ENCODE measurements at regions not wholly inside any gene's neighbourhood (a gene's known extent, or its start where the extent isn't known, plus 50 kb on each side); places are given as distances from the start of the nearest gene placed in this dataset.
"Not testable (repeated sequence)": the region's sequence is repeated elsewhere in the genome, so short reads cannot be mapped to it uniquely, and the experiment has no call there.

DNA sequence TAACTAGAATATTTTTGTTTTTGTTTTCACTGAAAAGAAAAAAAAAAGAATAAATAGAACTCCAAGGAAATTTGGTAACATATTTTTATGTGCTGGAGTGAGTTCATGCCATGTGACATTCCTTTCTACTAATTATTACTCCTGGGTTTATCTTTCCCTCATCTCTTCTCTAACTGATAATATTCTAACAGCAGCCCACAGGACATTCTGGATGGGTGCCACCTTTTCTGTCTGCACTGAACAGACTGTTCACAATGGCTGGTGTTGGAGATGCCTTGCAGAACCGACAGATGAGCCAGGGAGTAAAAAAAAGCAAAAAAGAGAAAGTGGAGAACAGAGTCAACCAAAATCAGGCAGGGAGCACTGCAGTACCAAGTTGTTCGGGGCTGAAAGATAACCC, 151.3 kb downstream of the OR4M2 start:
- Histone ChIP-seq H3K9me3 (ENCODE audit: control insufficient read depth, insufficient read depth, low read depth, low read length) (peaks cover 55% of the 10 kb centered on the region; the same call in 1 of the 2 replicates), H3K4me1 (ENCODE audit: control insufficient read depth, insufficient read depth, low read length) (no peaks in the 10 kb centered on the region), H3K36me3 (ENCODE audit: control insufficient read depth, insufficient read depth, low read length) (no peaks in the 10 kb centered on the region), H3K9ac (ENCODE audit: low read length) (no peak overlapping the region), H3K4me3 (ENCODE audit: low read depth, low read length) (no peak overlapping the region), H3K27ac (ENCODE audit: low read depth, low read length) (no peak overlapping the region), H3K27me3 (ENCODE audit: control insufficient read depth, insufficient read depth, low read length) (no peaks in the 10 kb centered on the region)

DNA sequence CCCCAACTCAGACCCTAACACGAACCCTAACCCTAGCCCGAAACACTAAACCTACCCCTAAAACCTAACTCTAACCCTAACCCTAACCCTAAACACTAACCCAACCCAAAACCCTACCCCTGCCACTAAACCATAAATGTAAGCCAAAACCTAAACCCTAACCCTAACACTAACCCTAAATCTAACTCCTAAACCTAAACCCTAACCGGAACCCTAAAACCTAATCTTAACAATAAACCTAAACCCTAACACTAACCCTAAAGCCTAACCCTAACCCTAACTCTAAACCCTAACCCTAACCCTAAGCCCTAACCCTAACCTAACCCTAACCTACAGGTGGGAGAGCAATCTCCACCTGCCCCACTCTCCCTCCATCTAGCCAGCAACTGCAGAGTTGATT, 152.3 kb downstream of the OR4M2 start:
- Histone ChIP-seq H3K36me3 (ENCODE audit: control insufficient read depth, insufficient read depth, low read length) (no peaks in the 10 kb centered on the region), H3K9me3 (ENCODE audit: control insufficient read depth, insufficient read depth, low read depth, low read length) (peaks cover 50% of the 10 kb centered on the region; the same call in 1 of the 2 replicates), H3K4me1 (ENCODE audit: control insufficient read depth, insufficient read depth, low read length) (no peaks in the 10 kb centered on the region), H3K27ac (ENCODE audit: low read depth, low read length) (no peak overlapping the region), H3K4me3 (ENCODE audit: low read depth, low read length) (no peak overlapping the region), H3K27me3 (ENCODE audit: control insufficient read depth, insufficient read depth, low read length) (no peaks in the 10 kb centered on the region), H3K9ac (ENCODE audit: low read length) (no peak overlapping the region)

DNA sequence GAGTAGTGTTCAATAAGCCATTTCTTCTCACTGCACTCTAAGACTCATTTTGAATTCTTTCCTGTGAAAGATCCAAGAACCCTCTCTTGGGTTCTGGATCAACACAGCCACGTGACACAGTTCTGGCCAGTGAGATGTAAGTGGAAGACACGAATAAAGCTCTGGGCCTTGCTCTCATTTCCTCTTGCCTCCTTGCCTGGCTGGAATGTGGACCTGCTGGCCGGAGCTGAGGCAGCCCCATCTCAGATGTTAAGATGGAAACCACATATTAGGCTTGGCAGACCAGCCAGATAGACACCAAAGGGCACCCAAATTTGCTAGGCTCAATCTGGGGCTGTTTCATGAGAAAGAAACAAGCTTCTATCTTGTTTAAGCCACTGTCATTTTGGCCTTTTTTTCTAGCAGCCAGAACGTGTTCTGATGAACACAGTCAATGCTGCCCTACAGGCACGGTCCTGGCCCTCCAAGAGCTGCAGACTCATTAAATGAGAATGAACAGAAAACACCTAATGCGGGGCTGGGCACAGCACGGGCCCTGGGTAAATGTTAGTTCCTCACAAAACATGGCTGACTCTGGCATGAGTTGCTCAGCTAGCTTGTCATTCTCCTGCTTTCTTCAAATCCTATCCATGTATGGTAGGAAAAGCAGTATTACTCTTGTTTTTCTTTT, 155.1 kb downstream of the OR4M2 start:
- not testable (repeated sequence) for H3K27me3 ChIP-seq (ENCODE audit: control insufficient read depth, insufficient read depth, low read length); H3K4me3 ChIP-seq (ENCODE audit: low read depth, low read length); H3K4me1 ChIP-seq (ENCODE audit: control insufficient read depth, insufficient read depth, low read length); H3K27ac ChIP-seq (ENCODE audit: low read depth, low read length); H3K9ac ChIP-seq (ENCODE audit: low read length); H3K36me3 ChIP-seq (ENCODE audit: control insufficient read depth, insufficient read depth, low read length)
- peaks cover 44% of the 10 kb centered on the region; the same call in 1 of the 2 replicates for H3K9me3 ChIP-seq (ENCODE audit: control insufficient read depth, insufficient read depth, low read depth, low read length)

DNA sequence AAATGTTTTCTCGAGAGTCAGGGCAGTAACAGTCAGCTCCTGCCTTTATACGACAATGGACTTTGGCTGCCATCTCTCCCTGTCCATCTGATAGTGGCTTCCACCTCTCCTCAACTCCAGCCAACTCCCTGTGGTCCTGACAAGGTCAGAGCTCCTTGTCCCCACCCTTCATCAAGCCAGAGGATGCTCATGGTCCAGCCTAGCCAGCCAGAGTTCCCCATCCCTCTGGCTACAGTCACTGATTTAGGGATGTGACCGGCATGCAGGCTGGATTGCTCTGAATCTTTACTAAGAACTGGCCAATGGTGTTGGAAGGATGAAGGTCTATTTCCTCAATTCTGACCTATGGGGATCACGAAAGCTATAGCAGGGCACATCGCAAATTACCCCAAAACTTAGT, 156.1 kb downstream of the OR4M2 start:
- Histone ChIP-seq H3K36me3 (ENCODE audit: control insufficient read depth, insufficient read depth, low read length) (no peaks in the 10 kb centered on the region), H3K9ac (ENCODE audit: low read length) (no peak overlapping the region), H3K4me1 (ENCODE audit: control insufficient read depth, insufficient read depth, low read length) (no peaks in the 10 kb centered on the region), H3K9me3 (ENCODE audit: control insufficient read depth, insufficient read depth, low read depth, low read length) (peaks cover 49% of the 10 kb centered on the region; the same call in 1 of the 2 replicates), H3K4me3 (ENCODE audit: low read depth, low read length) (no peak overlapping the region), H3K27ac (ENCODE audit: low read depth, low read length) (no peak overlapping the region), H3K27me3 (ENCODE audit: control insufficient read depth, insufficient read depth, low read length) (no peaks in the 10 kb centered on the region)

DNA sequence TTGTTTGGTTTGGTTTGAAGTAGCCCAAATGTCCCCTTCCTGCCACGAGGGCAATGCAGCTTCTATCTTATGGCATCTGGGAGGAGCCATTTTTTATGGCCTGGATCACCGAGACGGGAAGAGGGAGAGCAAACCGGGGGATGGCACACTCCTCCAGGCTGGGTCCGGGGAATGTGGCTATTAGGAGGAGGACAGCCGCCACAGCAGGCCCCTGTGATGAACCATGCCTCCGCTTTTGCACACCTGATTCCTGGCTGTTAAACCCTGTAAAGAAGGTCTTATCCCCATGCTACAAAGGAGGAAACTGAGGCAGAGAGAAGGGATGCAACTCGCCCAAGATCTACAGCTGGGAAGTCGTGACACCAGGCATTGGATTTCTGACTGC, 157.6 kb downstream of the OR4M2 start:
- Histone ChIP-seq H3K4me3 (ENCODE audit: low read depth, low read length) (no peak overlapping the region; the same call in 1 of the 2 replicates), H3K27ac (ENCODE audit: low read depth, low read length) (no peak overlapping the region), H3K9me3 (ENCODE audit: control insufficient read depth, insufficient read depth, low read depth, low read length) (peaks cover 37% of the 10 kb centered on the region; the same call in 1 of the 2 replicates), H3K27me3 (ENCODE audit: control insufficient read depth, insufficient read depth, low read length) (no peaks in the 10 kb centered on the region), H3K4me1 (ENCODE audit: control insufficient read depth, insufficient read depth, low read length) (no peaks in the 10 kb centered on the region), H3K9ac (ENCODE audit: low read length) (no peak overlapping the region), H3K36me3 (ENCODE audit: control insufficient read depth, insufficient read depth, low read length) (no peaks in the 10 kb centered on the region)

DNA sequence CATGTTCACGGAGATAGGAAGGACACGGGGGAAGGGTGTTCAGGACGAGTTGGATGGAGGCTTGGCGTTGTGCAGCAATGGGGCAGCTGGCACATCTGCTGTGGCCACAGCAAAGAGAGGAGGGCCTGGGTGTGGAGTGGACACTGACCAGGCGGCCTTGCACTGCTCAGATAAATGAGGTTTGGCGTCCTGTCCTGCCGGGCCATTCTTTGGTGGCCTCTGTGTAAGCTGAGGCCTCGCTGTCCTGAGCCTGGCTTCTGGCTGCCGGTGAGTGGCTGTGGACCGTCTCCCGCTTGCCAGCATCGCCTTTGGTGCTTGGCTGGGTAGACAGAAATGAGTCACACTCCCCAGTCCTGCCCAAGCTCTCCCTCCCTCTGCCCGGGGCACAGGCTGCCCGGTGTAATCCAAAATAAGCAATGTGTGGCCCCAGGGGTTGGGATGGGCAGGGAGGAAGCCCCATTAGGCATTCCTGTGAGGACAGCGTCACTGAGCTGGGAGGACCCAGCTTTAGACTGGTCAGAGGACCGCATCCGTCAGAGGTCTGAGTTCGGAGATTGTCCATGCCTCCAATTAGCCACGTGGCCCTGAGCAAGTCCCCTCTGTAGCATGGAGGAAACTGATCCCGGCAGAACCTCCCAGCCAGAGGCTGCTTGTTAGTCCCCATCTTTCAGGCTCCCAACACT, 158.1 kb downstream of the OR4M2 start:
- H3K4me3 ChIP-seq (ENCODE audit: low read depth, low read length); H3K4me1 ChIP-seq (ENCODE audit: control insufficient read depth, insufficient read depth, low read length); H3K27ac ChIP-seq (ENCODE audit: low read depth, low read length); H3K9ac ChIP-seq (ENCODE audit: low read length); H3K36me3 ChIP-seq (ENCODE audit: control insufficient read depth, insufficient read depth, low read length); H3K27me3 ChIP-seq (ENCODE audit: control insufficient read depth, insufficient read depth, low read length): not testable (repeated sequence)
- peaks cover 41% of the 10 kb centered on the region; the same call in 1 of the 2 replicates for H3K9me3 ChIP-seq (ENCODE audit: control insufficient read depth, insufficient read depth, low read depth, low read length)

DNA sequence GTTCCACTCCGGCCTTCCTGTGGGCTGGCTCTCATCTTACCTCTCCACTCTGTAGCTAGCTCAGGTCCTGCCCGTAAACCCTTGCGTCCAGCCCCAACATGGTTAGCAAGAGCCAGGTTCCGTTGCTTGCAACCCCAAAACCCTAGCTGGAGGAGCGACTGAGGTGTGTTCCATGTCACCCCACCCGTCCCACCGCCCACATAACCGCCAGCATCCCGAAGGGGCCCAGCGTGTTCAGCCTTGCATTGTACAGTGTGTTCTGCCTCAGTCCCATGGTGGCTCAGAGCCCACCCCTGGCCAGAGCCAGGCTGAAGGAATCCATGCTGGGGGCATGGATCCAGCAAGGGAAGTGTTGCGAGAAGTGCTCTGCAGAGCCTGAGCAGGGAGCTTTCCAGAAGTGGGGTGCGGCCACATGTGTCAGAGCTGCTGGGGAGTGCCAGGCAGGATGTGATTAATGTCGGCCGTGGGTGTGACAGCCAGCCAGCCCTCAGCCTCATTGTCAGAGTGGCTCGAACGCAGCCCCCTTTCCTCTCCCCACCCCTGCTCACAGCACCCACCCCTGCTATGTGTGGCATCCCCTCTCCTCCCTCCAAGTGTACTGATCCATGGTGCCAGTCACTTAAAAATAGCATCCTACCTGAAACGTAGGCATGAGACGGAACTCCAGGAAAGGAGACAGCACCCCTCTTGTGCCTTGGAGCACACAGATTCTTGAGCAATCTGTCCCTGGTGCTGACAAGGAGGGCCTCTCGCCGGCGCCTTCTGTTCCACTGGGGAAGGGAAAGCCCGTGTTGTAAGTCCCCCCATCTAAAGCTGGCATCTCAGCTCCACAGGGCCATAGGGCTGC, 158.9 kb downstream of the OR4M2 start:
- H3K27me3 ChIP-seq (ENCODE audit: control insufficient read depth, insufficient read depth, low read length); H3K9ac ChIP-seq (ENCODE audit: low read length); H3K27ac ChIP-seq (ENCODE audit: low read depth, low read length); H3K36me3 ChIP-seq (ENCODE audit: control insufficient read depth, insufficient read depth, low read length); H3K4me1 ChIP-seq (ENCODE audit: control insufficient read depth, insufficient read depth, low read length); H3K4me3 ChIP-seq (ENCODE audit: low read depth, low read length): not testable (repeated sequence)
- H3K9me3 ChIP-seq (ENCODE audit: control insufficient read depth, insufficient read depth, low read depth, low read length) = peaks cover 48% of the 10 kb centered on the region; the same call in 1 of the 2 replicates

DNA sequence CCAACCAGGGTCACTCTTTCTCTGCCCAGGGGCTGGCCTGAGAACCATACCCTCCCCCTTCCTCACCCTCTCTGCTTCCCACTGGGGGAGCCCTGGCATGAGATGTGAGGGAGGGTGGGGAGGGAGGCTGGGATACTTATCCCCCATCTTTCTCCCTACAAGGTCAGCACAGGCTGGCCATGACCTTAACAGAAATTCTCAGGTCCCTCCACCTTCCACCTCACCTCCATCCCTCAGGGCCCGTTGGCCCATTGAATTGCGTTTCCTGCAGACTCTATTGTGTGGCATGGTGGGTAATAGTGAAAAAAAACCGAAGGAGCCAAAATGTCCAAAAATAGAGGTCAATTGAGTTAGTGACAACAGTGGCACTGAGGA, 159.5 kb downstream of the OR4M2 start:
- Histone ChIP-seq H3K36me3 (ENCODE audit: control insufficient read depth, insufficient read depth, low read length) (no peaks in the 10 kb centered on the region), H3K4me1 (ENCODE audit: control insufficient read depth, insufficient read depth, low read length) (no peaks in the 10 kb centered on the region), H3K4me3 (ENCODE audit: low read depth, low read length) (no peak overlapping the region), H3K9ac (ENCODE audit: low read length) (no peak overlapping the region), H3K27me3 (ENCODE audit: control insufficient read depth, insufficient read depth, low read length) (no peaks in the 10 kb centered on the region), H3K27ac (ENCODE audit: low read depth, low read length) (no peak overlapping the region), H3K9me3 (ENCODE audit: control insufficient read depth, insufficient read depth, low read depth, low read length) (peaks cover 47% of the 10 kb centered on the region; the same call in 1 of the 2 replicates)

DNA sequence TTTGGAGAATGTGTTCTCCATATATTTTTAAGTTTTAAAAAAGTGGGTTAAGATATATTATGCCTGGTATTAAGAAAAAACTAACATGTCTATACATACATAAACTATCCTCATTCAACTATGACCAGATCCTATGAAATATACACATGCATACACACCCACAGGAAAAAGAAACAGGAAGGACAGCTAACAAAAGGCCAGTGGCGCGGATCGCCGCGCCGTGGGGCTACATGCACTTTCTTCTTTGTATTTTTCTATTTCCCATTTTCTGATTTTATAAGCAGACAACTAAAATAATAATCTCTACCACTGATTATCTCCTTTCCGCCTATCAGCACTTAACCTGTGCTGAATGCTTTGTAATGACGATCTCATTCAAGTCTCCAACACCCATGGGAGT, 160.1 kb downstream of the OR4M2 start:
- Histone ChIP-seq H3K9me3 (ENCODE audit: control insufficient read depth, insufficient read depth, low read depth, low read length) (peaks cover 45% of the 10 kb centered on the region; the same call in 1 of the 2 replicates), H3K4me3 (ENCODE audit: low read depth, low read length) (no peak overlapping the region), H3K4me1 (ENCODE audit: control insufficient read depth, insufficient read depth, low read length) (no peaks in the 10 kb centered on the region), H3K27me3 (ENCODE audit: control insufficient read depth, insufficient read depth, low read length) (no peaks in the 10 kb centered on the region), H3K27ac (ENCODE audit: low read depth, low read length) (no peak overlapping the region), H3K36me3 (ENCODE audit: control insufficient read depth, insufficient read depth, low read length) (no peaks in the 10 kb centered on the region), H3K9ac (ENCODE audit: low read length) (no peak overlapping the region)

DNA sequence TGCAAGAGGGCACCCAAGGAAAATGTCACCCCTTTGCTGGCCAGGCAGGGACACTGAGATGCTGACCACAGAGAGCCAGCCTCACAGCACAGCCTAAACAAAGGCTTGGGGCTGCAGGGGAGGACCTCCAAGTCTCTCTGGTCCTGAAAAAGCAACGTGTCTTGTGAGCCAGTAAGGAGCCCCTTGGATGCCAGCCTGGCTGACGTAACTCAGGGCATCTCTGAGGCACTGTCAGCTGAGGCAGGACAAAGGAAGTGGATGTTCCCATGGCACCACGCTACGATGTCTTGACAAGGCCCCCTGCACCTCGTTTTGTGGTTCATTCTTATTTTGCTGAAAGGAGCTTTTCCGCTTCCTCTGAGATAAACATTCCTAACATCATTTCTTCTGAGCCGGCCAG, 160.7 kb downstream of the OR4M2 start:
- H3K9ac ChIP-seq (ENCODE audit: low read length) = no peak overlapping the region
- no peak overlapping the region for H3K27ac ChIP-seq (ENCODE audit: low read depth, low read length)
- H3K9me3 ChIP-seq (ENCODE audit: control insufficient read depth, insufficient read depth, low read depth, low read length) = peaks cover 45% of the 10 kb centered on the region; the same call in 1 of the 2 replicates
- no peaks in the 10 kb centered on the region for H3K36me3 ChIP-seq (ENCODE audit: control insufficient read depth, insufficient read depth, low read length)
- no peaks in the 10 kb centered on the region for H3K27me3 ChIP-seq (ENCODE audit: control insufficient read depth, insufficient read depth, low read length)
- H3K4me3 ChIP-seq (ENCODE audit: low read depth, low read length) = no peak overlapping the region
- no peaks in the 10 kb centered on the region for H3K4me1 ChIP-seq (ENCODE audit: control insufficient read depth, insufficient read depth, low read length)

DNA sequence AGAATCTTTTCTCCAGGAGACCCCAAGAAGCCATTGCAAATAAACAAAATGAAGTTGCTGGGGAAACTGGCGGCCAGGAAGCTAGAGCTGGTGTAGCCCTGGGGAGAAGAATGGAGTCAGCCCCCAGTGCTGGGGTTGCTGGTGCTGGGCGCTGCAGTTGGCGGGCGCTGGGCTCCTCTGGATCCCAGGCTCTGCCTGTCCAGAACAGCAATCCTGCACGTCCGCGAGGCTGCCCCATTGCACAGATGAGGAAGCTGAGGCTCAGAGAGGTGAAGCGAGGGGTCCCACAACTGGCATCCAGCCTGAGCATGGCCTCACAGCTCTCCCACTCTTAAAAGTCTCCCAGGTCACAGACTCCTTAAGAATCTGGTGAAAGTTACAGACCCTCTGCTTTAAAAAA, 161.1 kb downstream of the OR4M2 start:
- Histone ChIP-seq H3K9me3 (ENCODE audit: control insufficient read depth, insufficient read depth, low read depth, low read length) (peaks cover 49% of the 10 kb centered on the region; the same call in 1 of the 2 replicates), H3K27me3 (ENCODE audit: control insufficient read depth, insufficient read depth, low read length) (no peaks in the 10 kb centered on the region), H3K9ac (ENCODE audit: low read length) (no peak overlapping the region), H3K4me3 (ENCODE audit: low read depth, low read length) (no peak overlapping the region), H3K27ac (ENCODE audit: low read depth, low read length) (no peak overlapping the region), H3K4me1 (ENCODE audit: control insufficient read depth, insufficient read depth, low read length) (no peaks in the 10 kb centered on the region), H3K36me3 (ENCODE audit: control insufficient read depth, insufficient read depth, low read length) (no peaks in the 10 kb centered on the region)
